HG03097 (cell line): ENCODE measurements at regions not wholly inside any gene's neighbourhood (a gene's known extent, or its start where the extent isn't known, plus 50 kb on each side); places are given as distances from the start of the nearest gene placed in this dataset.

ENCODE experiments used
- ATAC-seq: cut with Tn5 transposase; IDR thresholded peaks from one replicate; pipeline ENCODE4 v1.9.1; 2021; ENCODE audit not compliant: unreplicated experiment, low FRiP score

- no peak for ATAC-seq
Observed at GRCh38 chr4:29521281-29521680, 1198.9 kb upstream of the PCDH7 start.

- no peak for ATAC-seq
Observed at GRCh38 chr4:29536745-29537144, 1183.4 kb upstream of the PCDH7 start.

GRCh38 chr4:29538889-29539646 is 1181.1 kb upstream of the PCDH7 start:
- ATAC-seq: no peak

- ATAC-seq: peak; percentile 60
Observed at GRCh38 chr4:29540439-29541102, 1179.6 kb upstream of the PCDH7 start.

GRCh38 chr4:29541757-29542156 is 1178.4 kb upstream of the PCDH7 start:
- no peak for ATAC-seq

GRCh38 chr4:29549342-29549741 is 1170.8 kb upstream of the PCDH7 start:
- ATAC-seq: no peak

GRCh38 chr4:29551821-29552220 is 1168.3 kb upstream of the PCDH7 start:
- ATAC-seq: no peak

GRCh38 chr4:29553846-29554245 is 1166.3 kb upstream of the PCDH7 start:
- ATAC-seq: no peak

GRCh38 chr4:29558789-29559188 is 1161.4 kb upstream of the PCDH7 start:
- no peak for ATAC-seq

- no peak for ATAC-seq
Observed at GRCh38 chr4:29559286-29559685, 1160.9 kb upstream of the PCDH7 start.

GRCh38 chr4:29560452-29560851 is 1159.7 kb upstream of the PCDH7 start:
- no peak for ATAC-seq

- ATAC-seq: no peak
Observed at GRCh38 chr4:29565256-29565655, 1154.9 kb upstream of the PCDH7 start.

- no peak for ATAC-seq
Observed at GRCh38 chr4:29566371-29566770, 1153.8 kb upstream of the PCDH7 start.

- no peak for ATAC-seq
Observed at GRCh38 chr4:29571322-29571721, 1148.8 kb upstream of the PCDH7 start.

GRCh38 chr4:29578329-29578728 is 1141.8 kb upstream of the PCDH7 start:
- ATAC-seq: no peak

GRCh38 chr4:29581457-29581856 is 1138.7 kb upstream of the PCDH7 start:
- no peak for ATAC-seq

GRCh38 chr4:29588617-29589016 is 1131.6 kb upstream of the PCDH7 start:
- no peak for ATAC-seq

GRCh38 chr4:29596228-29596627 is 1123.9 kb upstream of the PCDH7 start:
- no peak for ATAC-seq

- no peak for ATAC-seq
Observed at GRCh38 chr4:29619168-29619567, 1101.0 kb upstream of the PCDH7 start.

- no peak for ATAC-seq
Observed at GRCh38 chr4:29632199-29632598, 1088.0 kb upstream of the PCDH7 start.

- ATAC-seq: no peak
Observed at GRCh38 chr4:29636961-29637360, 1083.2 kb upstream of the PCDH7 start.

GRCh38 chr4:29653221-29653620 is 1066.9 kb upstream of the PCDH7 start:
- no peak for ATAC-seq
